GM18909 (cell line): ENCODE measurements at regions not wholly inside any gene's neighbourhood (a gene's known extent, or its start where the extent isn't known, plus 50 kb on each side); places are given as distances from the start of the nearest gene placed in this dataset.

ENCODE experiments used
- ATAC-seq: cut with Tn5 transposase; IDR thresholded peaks from one replicate; pipeline ENCODE4 v1.9.1; 2021; ENCODE audit warnings: mild to moderate bottlenecking; ENCODE audit not compliant: unreplicated experiment, poor library complexity

- ATAC-seq = no peak
Measured at GRCh38 chr11:134617360-134617759, 205.3 kb upstream of the B3GAT1 start.

GRCh38 chr11:134616038-134616437 is 204.0 kb upstream of the B3GAT1 start:
- no peak for ATAC-seq

- ATAC-seq = no peak
Measured at GRCh38 chr11:134615041-134615615, 203.1 kb upstream of the B3GAT1 start.

GRCh38 chr11:134614141-134614540 is 202.1 kb upstream of the B3GAT1 start:
- ATAC-seq = no peak

- ATAC-seq = no peak
Measured at GRCh38 chr11:134613646-134614045, 201.6 kb upstream of the B3GAT1 start.

- no peak for ATAC-seq
Measured at GRCh38 chr11:134612140-134613030, 200.3 kb upstream of the B3GAT1 start.

- no peak for ATAC-seq
Measured at GRCh38 chr11:134611537-134611936, 199.5 kb upstream of the B3GAT1 start.

GRCh38 chr11:134610116-134610910 is 198.3 kb upstream of the B3GAT1 start:
- no peak for ATAC-seq

GRCh38 chr11:134609361-134610115 is 197.5 kb upstream of the B3GAT1 start:
- ATAC-seq = no peak

GRCh38 chr11:134607963-134608750 is 196.1 kb upstream of the B3GAT1 start:
- ATAC-seq = no peak

GRCh38 chr11:134606251-134606650 is 194.2 kb upstream of the B3GAT1 start:
- ATAC-seq = no peak

- no peak for ATAC-seq
Measured at GRCh38 chr11:134604886-134605285, 192.8 kb upstream of the B3GAT1 start.

GRCh38 chr11:134599299-134599771 is 187.3 kb upstream of the B3GAT1 start:
- no peak for ATAC-seq

- no peak for ATAC-seq
Measured at GRCh38 chr11:134598368-134598767, 186.3 kb upstream of the B3GAT1 start.

GRCh38 chr11:134597452-134597851 is 185.4 kb upstream of the B3GAT1 start:
- ATAC-seq = no peak

- ATAC-seq = no peak
Measured at GRCh38 chr11:134596404-134596803, 184.4 kb upstream of the B3GAT1 start.

- ATAC-seq = no peak
Measured at GRCh38 chr11:134592391-134592990, 180.4 kb upstream of the B3GAT1 start.

GRCh38 chr11:134591338-134591737 is 179.3 kb upstream of the B3GAT1 start:
- ATAC-seq = no peak

GRCh38 chr11:134589129-134589528 is 177.1 kb upstream of the B3GAT1 start:
- ATAC-seq = no peak
